ENCODE measurements at regions not wholly inside any gene's neighbourhood (a gene's known extent, or its start where the extent isn't known, plus 50 kb on each side); places are given as distances from the start of the nearest gene placed in this dataset.

DNA sequence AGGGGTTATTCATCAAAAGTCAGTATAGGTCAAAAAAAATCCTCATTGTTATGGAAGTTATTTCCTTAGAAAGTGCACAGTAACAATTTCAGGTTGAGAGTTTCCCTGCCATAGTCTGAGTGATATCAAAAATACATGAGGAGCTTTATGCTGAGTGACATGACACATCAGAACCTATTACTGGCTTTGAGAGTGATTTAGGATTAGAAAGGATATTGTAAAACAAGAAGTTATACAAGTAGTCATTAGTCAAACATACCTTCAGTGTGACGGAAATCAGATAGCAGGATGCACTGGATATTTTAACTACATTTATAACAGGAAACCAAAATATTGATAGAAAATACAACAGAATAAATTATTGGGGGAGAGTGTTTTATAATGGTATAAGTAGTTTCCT, 471.1 kb downstream of the VGLL3 start:
- TF ChIP-seq, protein P1, sequence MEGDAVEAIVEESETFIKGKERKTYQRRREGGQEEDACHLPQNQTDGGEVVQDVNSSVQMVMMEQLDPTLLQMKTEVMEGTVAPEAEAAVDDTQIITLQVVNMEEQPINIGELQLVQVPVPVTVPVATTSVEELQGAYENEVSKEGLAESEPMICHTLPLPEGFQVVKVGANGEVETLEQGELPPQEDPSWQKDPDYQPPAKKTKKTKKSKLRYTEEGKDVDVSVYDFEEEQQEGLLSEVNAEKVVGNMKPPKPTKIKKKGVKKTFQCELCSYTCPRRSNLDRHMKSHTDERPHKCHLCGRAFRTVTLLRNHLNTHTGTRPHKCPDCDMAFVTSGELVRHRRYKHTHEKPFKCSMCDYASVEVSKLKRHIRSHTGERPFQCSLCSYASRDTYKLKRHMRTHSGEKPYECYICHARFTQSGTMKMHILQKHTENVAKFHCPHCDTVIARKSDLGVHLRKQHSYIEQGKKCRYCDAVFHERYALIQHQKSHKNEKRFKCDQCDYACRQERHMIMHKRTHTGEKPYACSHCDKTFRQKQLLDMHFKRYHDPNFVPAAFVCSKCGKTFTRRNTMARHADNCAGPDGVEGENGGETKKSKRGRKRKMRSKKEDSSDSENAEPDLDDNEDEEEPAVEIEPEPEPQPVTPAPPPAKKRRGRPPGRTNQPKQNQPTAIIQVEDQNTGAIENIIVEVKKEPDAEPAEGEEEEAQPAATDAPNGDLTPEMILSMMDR (conservative IDR thresholded peaks at IDR 0.05; ENCODE audit: low read depth, low read length), result no peak
- TF ChIP-seq EZH2 (IDR thresholded peaks at IDR 0.05; ENCODE audit: low read length, unreplicated experiment), result no peak
